Parathyroid adenoma (tissue), 2 donors: ENCODE measurements at regions not wholly inside any gene's neighbourhood (a gene's known extent, or its start where the extent isn't known, plus 50 kb on each side); places are given as distances from the start of the nearest gene placed in this dataset.

Source experiments
- H2AFZ ChIP-seq: fragments of 300-600 bp; sonication (generic); one replicate; pipeline ENCODE4 v1.7.0; 2017; ENCODE audit warnings: antibody characterized with exemption, mild to moderate bottlenecking
- H3K27ac ChIP-seq: fragments of 300-600 bp; sonication (generic); one replicate; pipeline ENCODE4 v1.7.0; 2017
- H3K27me3 ChIP-seq: fragments of 300-600 bp; sonication (generic); one replicate; pipeline ENCODE4 v1.7.0; 2017; ENCODE audit warnings: low read length; ENCODE audit not compliant: control insufficient read depth, insufficient read depth
- H3K36me3 ChIP-seq: fragments of 300-600 bp; sonication (generic); one replicate; pipeline ENCODE4 v1.7.0; 2017; ENCODE audit warnings: low read length; ENCODE audit not compliant: control insufficient read depth, insufficient read depth
- H3K4me1 ChIP-seq: fragments of 300-600 bp; sonication (generic); one replicate; pipeline ENCODE4 v1.7.0; 2017; ENCODE audit warnings: control low read depth
- H3K4me2 ChIP-seq: fragments of 300-600 bp; sonication (generic); one replicate; pipeline ENCODE4 v1.7.0; 2017; ENCODE audit warnings: low read length
- H3K4me3 ChIP-seq: fragments of 300-600 bp; sonication (generic); one replicate; pipeline ENCODE4 v1.7.0; 2017; ENCODE audit warnings: low read depth, low read length
- H3K79me2 ChIP-seq: fragments of 300-600 bp; sonication (generic); one replicate; pipeline ENCODE4 v1.7.0; 2017; ENCODE audit warnings: control low read depth
- H3K9ac ChIP-seq: fragments of 300-600 bp; sonication (generic); one replicate; pipeline ENCODE4 v1.7.0; 2017; ENCODE audit warnings: mild to moderate bottlenecking
- H3K9me3 ChIP-seq: fragments of 300-600 bp; sonication (generic); one replicate; pipeline ENCODE4 v1.7.0; 2017; ENCODE audit warnings: low read length; ENCODE audit not compliant: control insufficient read depth
- CTCF ChIP-seq: fragments of 300-600 bp; sonication (generic); IDR thresholded peaks from one replicate; pipeline ENCODE4 v1.7.0; 2017; ENCODE audit warnings: antibody characterized with exemption, mild to moderate bottlenecking
- donor health status: primary hyperparathyroidism.

GRCh38 chr13:109344552-109345157 lies 441.7 kb downstream of the IRS2 start:
- no peak overlapping the region for H3K9ac ChIP-seq
- TF ChIP-seq CTCF, result no peak
- no peaks in the 10 kb centered on the region for H3K9me3 ChIP-seq
- H3K27ac ChIP-seq, result no peak overlapping the region
- no peaks in the 10 kb centered on the region for H3K36me3 ChIP-seq
- H3K4me3 ChIP-seq, result no peak overlapping the region
- H3K4me1 ChIP-seq, result no peaks in the 10 kb centered on the region
- H3K27me3 ChIP-seq, result no peaks in the 10 kb centered on the region
- H2AFZ ChIP-seq, result no peak overlapping the region
- H3K4me2 ChIP-seq, result no peak overlapping the region
- no peaks in the 10 kb centered on the region for H3K79me2 ChIP-seq

- H3K4me2 ChIP-seq, result no peak overlapping the region
- no peak overlapping the region for H3K27ac ChIP-seq
- H3K9me3 ChIP-seq, result no peaks in the 10 kb centered on the region
- H3K36me3 ChIP-seq, result no peaks in the 10 kb centered on the region
- H2AFZ ChIP-seq, result no peak overlapping the region
- no peak overlapping the region for H3K9ac ChIP-seq
- no peaks in the 10 kb centered on the region for H3K27me3 ChIP-seq
- no peak for TF ChIP-seq CTCF
- H3K4me1 ChIP-seq, result no peaks in the 10 kb centered on the region
- H3K4me3 ChIP-seq, result no peak overlapping the region
- no peaks in the 10 kb centered on the region for H3K79me2 ChIP-seq
Measured at GRCh38 chr13:109336730-109337129, 449.7 kb downstream of the IRS2 start.

GRCh38 chr13:109333893-109334651 lies 452.3 kb downstream of the IRS2 start:
- no peak overlapping the region for H3K9ac ChIP-seq
- no peak overlapping the region for H3K4me3 ChIP-seq
- H3K9me3 ChIP-seq, result no peaks in the 10 kb centered on the region
- no peak overlapping the region for H3K27ac ChIP-seq
- no peak overlapping the region for H2AFZ ChIP-seq
- no peaks in the 10 kb centered on the region for H3K4me1 ChIP-seq
- H3K36me3 ChIP-seq, result no peaks in the 10 kb centered on the region
- no peaks in the 10 kb centered on the region for H3K27me3 ChIP-seq
- TF ChIP-seq CTCF, result no peak
- no peaks in the 10 kb centered on the region for H3K79me2 ChIP-seq
- no peak overlapping the region for H3K4me2 ChIP-seq

- Histone ChIP-seq H3K4me2 (no peak overlapping the region), H3K27me3 (no peaks in the 10 kb centered on the region), H3K4me3 (no peak overlapping the region), H3K9me3 (no peaks in the 10 kb centered on the region), H3K79me2 (no peaks in the 10 kb centered on the region), H3K36me3 (no peaks in the 10 kb centered on the region), H3K4me1 (no peaks in the 10 kb centered on the region), H3K27ac (no peak overlapping the region), H2AFZ (no peak overlapping the region), H3K9ac (no peak overlapping the region)
- no peak for TF ChIP-seq CTCF
Measured at GRCh38 chr13:109332506-109333499, 453.6 kb downstream of the IRS2 start.
